ENCODE measurements at regions not wholly inside any gene's neighbourhood (a gene's known extent, or its start where the extent isn't known, plus 50 kb on each side); places are given as distances from the start of the nearest gene placed in this dataset.

DNA sequence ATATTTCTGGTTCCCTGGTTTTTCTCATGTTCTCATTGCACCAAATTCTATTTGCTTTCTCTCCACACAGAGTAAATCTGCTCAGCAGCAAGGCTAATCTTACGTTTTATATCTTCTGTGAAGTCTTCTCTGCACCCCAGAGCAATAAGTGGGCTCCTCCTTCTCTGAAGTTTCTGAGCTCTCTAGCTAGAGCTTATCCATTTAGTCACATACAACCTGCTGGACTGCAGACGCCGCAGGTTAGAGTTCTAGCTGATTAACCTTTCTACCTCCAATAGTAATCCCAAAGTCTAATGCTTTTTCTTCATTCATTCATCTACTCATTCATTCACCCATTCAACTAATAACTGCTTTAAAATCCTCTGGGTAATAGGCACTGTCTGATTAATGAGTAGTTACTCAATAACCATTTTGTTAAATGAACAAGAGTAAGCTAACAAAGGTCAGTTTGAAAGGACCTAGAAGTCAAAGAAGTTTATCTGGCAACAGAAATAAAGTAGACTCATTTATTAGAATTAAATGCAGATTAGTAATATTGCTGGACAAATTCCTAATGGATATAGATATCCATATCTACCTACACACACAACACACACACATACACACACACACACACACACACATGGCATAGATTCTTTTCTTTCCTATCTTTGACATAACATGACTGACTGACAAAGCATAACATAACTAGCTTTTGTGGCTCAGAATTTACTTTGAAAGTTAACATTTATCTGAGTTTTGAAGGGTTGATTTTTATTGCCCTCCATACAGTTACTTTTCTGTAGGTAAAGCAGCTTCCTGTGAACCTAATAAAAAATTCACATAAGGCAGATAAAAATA, 984.6 kb upstream of the SEMA6A start:
- CTCF ChIA-PET = no interaction called here

More for the DNA sequence above, 984.6 kb upstream of the SEMA6A start:
- no peak overlapping the region for H3K4me3 ChIP-seq (replicated peaks in 1 of 3; ENCODE audit: insufficient read depth in 1 of 3, low read depth in 1 of 3, low read length in 3 of 3)
- H3K79me2 ChIP-seq (ENCODE audit: control insufficient read depth, insufficient read depth, low read length) = no peaks in the 10 kb centered on the region
- no peak for DNase-seq (ENCODE audit: low read depth, low spot score)
- H3K9me1 ChIP-seq (replicated peaks; ENCODE audit: control insufficient read depth, extremely low read depth, insufficient read depth, low read length) = no peaks in the 10 kb centered on the region
- H3K27me3 ChIP-seq (ENCODE audit: control insufficient read depth in 2 of 2, insufficient read depth in 2 of 2, low read length in 2 of 2) = no peaks in the 10 kb centered on the region
- no peak overlapping the region for H3K4me2 ChIP-seq (ENCODE audit: insufficient read depth, low read length)
- intact Hi-C loops (cut with micrococcal nuclease) = no loop called here
- no peaks in the 10 kb centered on the region for H3K36me3 ChIP-seq (ENCODE audit: control insufficient read depth in 2 of 2, extremely low read depth in 1 of 2, insufficient read depth in 2 of 2, low read length in 2 of 2)
- TF ChIP-seq CTCF (IDR thresholded peaks at IDR 0.05; ENCODE audit: extremely low read depth in 1 of 2, insufficient read depth in 1 of 2, low read depth in 1 of 2, low read length in 2 of 2) (no peak), GATA2 (IDR thresholded peaks at IDR 0.05; ENCODE audit: insufficient read depth, insufficient read length, low read depth, low read length) (no peak), POLR2A (IDR thresholded peaks at IDR 0.05; ENCODE audit: low read depth, low read length) (no peak), POLR2AphosphoS5 (IDR thresholded peaks at IDR 0.05; ENCODE audit: insufficient read depth, low read depth, low read length) (no peak), JUN (IDR thresholded peaks at IDR 0.05; ENCODE audit: borderline replicate concordance, insufficient read depth, insufficient read length, low read depth) (no peak), FOS (IDR thresholded peaks at IDR 0.05; ENCODE audit: borderline replicate concordance, insufficient read depth, low read length) (no peak), MYC (IDR thresholded peaks at IDR 0.05; ENCODE audit: low read depth, low read length) (no peak), EZH2 (IDR thresholded peaks at IDR 0.05; ENCODE audit: borderline replicate concordance, low read depth, low read length, severe bottlenecking) (no peak)
- TF ChIP-seq, protein P1, sequence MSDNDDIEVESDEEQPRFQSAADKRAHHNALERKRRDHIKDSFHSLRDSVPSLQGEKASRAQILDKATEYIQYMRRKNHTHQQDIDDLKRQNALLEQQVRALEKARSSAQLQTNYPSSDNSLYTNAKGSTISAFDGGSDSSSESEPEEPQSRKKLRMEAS (IDR thresholded peaks at IDR 0.05; ENCODE audit: insufficient read depth, insufficient read length) = no peak
- no peaks in the 10 kb centered on the region for H3K4me1 ChIP-seq (ENCODE audit: control insufficient read depth, extremely low read depth, insufficient read depth, low read length)
- BruUV-seq (replicated peaks) = no TSS peak
- FAIRE-seq = no peak
- dilution Hi-C loops (cut with MboI; ENCODE audit: extremely low pct_ligation_motif_present, low sequenced_read_pairs) = no loop called here
- H3K27ac ChIP-seq (ENCODE audit: insufficient read depth, low read depth, low read length) = no peak overlapping the region
- POLR2A ChIA-PET = no interaction called here
- no peaks in the 10 kb centered on the region for H4K20me1 ChIP-seq (replicated peaks; ENCODE audit: control insufficient read depth, extremely low read depth, insufficient read depth, low read length)
- H2AFZ ChIP-seq (ENCODE audit: low read depth, low read length) = no peak overlapping the region
- no peaks in the 10 kb centered on the region for H3K9me3 ChIP-seq (replicated peaks; ENCODE audit: control insufficient read depth, insufficient read depth, low read length)
- no peak overlapping the region for H3K9ac ChIP-seq (replicated peaks; ENCODE audit: extremely low read depth, insufficient read depth, low read length)
